ENCODE measurements at regions not wholly inside any gene's neighbourhood (a gene's known extent, or its start where the extent isn't known, plus 50 kb on each side); places are given as distances from the start of the nearest gene placed in this dataset.

GRCh38 chr5:75948438-75948837 lies 134.7 kb upstream of the SV2C start:
- TF ChIP-seq CTCF (IDR thresholded peaks at IDR 0.05) (no peak), POLR2A (IDR thresholded peaks at IDR 0.05) (no peak), EP300 (IDR thresholded peaks at IDR 0.05) (no peak)
